Parathyroid adenoma (tissue), 2 donors: ENCODE measurements at regions not wholly inside any gene's neighbourhood (a gene's known extent, or its start where the extent isn't known, plus 50 kb on each side); places are given as distances from the start of the nearest gene placed in this dataset.

ENCODE experiments used
- H2AFZ ChIP-seq: fragments of 300-600 bp; sonication (generic); one replicate; pipeline ENCODE4 v1.7.0; 2017; ENCODE audit warnings: antibody characterized with exemption, mild to moderate bottlenecking
- H3K27ac ChIP-seq: fragments of 300-600 bp; sonication (generic); one replicate; pipeline ENCODE4 v1.7.0; 2017
- H3K27me3 ChIP-seq: fragments of 300-600 bp; sonication (generic); one replicate; pipeline ENCODE4 v1.7.0; 2017; ENCODE audit warnings: low read length; ENCODE audit not compliant: control insufficient read depth, insufficient read depth
- H3K36me3 ChIP-seq: fragments of 300-600 bp; sonication (generic); one replicate; pipeline ENCODE4 v1.7.0; 2017; ENCODE audit warnings: low read length; ENCODE audit not compliant: control insufficient read depth, insufficient read depth
- H3K4me1 ChIP-seq: fragments of 300-600 bp; sonication (generic); one replicate; pipeline ENCODE4 v1.7.0; 2017; ENCODE audit warnings: control low read depth
- H3K4me2 ChIP-seq: fragments of 300-600 bp; sonication (generic); one replicate; pipeline ENCODE4 v1.7.0; 2017; ENCODE audit warnings: low read length
- H3K4me3 ChIP-seq: fragments of 300-600 bp; sonication (generic); one replicate; pipeline ENCODE4 v1.7.0; 2017; ENCODE audit warnings: low read depth, low read length
- H3K79me2 ChIP-seq: fragments of 300-600 bp; sonication (generic); one replicate; pipeline ENCODE4 v1.7.0; 2017; ENCODE audit warnings: control low read depth
- H3K9ac ChIP-seq: fragments of 300-600 bp; sonication (generic); one replicate; pipeline ENCODE4 v1.7.0; 2017; ENCODE audit warnings: mild to moderate bottlenecking
- H3K9me3 ChIP-seq: fragments of 300-600 bp; sonication (generic); one replicate; pipeline ENCODE4 v1.7.0; 2017; ENCODE audit warnings: low read length; ENCODE audit not compliant: control insufficient read depth
- CTCF ChIP-seq: fragments of 300-600 bp; sonication (generic); IDR thresholded peaks from one replicate; pipeline ENCODE4 v1.7.0; 2017; ENCODE audit warnings: antibody characterized with exemption, mild to moderate bottlenecking
- donor health status: primary hyperparathyroidism.

DNA sequence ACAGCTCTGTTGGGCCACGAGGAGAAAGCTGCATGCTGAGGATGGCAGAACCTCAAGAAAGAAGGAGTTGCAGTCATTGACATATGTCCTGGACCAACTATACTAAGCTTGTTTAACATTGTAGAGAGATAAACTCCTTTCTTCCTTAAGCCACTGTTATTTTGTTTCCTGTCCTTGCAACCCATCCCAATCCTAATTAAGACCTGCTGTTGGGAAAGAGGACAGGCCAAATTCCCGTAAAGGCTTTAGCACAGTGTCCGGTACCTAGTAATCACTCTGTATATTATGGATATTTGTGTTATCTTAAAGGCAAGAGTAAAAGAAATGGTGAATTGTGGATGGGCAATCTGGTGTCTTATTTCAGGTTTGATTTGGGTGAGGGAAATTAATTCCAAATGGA is 53.5 kb upstream of the WSCD2 start:
- H3K4me1 ChIP-seq, result no peaks in the 10 kb centered on the region
- H3K36me3 ChIP-seq, result no peaks in the 10 kb centered on the region
- no peak overlapping the region for H3K9ac ChIP-seq
- H3K9me3 ChIP-seq, result no peaks in the 10 kb centered on the region
- no peak for TF ChIP-seq CTCF
- no peak overlapping the region for H3K27ac ChIP-seq
- H3K79me2 ChIP-seq, result no peaks in the 10 kb centered on the region
- no peak overlapping the region for H3K4me2 ChIP-seq
- no peak overlapping the region for H3K4me3 ChIP-seq
- H3K27me3 ChIP-seq, result no peaks in the 10 kb centered on the region
- no peak overlapping the region for H2AFZ ChIP-seq

DNA sequence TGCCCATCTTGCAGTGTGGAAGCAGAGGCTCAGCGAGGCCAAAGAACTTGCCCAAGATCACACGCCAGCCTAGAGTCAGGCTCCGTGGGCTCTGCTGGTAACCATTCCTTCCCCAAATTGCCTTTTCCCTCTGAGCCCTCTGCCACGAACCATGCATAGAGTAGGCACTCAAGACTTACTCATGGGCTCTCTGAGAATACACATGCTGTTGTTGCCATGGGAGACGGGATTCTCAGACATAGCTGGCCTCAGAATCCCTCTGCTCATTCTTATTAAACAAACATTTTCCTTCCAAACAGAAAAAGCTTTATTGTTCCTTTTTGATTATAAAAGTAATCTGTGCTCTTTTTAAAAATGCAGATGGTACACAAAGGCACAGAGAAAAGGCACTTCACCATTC is 52.5 kb upstream of the WSCD2 start:
- Histone ChIP-seq H2AFZ (no peak overlapping the region), H3K36me3 (no peaks in the 10 kb centered on the region), H3K9me3 (no peaks in the 10 kb centered on the region), H3K4me1 (no peaks in the 10 kb centered on the region), H3K9ac (no peak overlapping the region), H3K79me2 (no peaks in the 10 kb centered on the region), H3K27me3 (no peaks in the 10 kb centered on the region), H3K4me2 (no peak overlapping the region), H3K27ac (no peak overlapping the region), H3K4me3 (no peak overlapping the region)
- TF ChIP-seq CTCF, result no peak

GRCh38 chr12:108078428-108078827 is 50.7 kb upstream of the WSCD2 start:
- H3K79me2 ChIP-seq, result no peaks in the 10 kb centered on the region
- H3K9me3 ChIP-seq, result no peaks in the 10 kb centered on the region
- H2AFZ ChIP-seq, result no peak overlapping the region
- H3K4me2 ChIP-seq, result no peak overlapping the region
- no peak for TF ChIP-seq CTCF
- H3K27ac ChIP-seq, result no peak overlapping the region
- H3K36me3 ChIP-seq, result no peaks in the 10 kb centered on the region
- H3K4me1 ChIP-seq, result no peaks in the 10 kb centered on the region
- no peak overlapping the region for H3K9ac ChIP-seq
- H3K4me3 ChIP-seq, result no peak overlapping the region
- H3K27me3 ChIP-seq, result no peaks in the 10 kb centered on the region
